A673 (cell line): ENCODE measurements at regions not wholly inside any gene's neighbourhood (a gene's known extent, or its start where the extent isn't known, plus 50 kb on each side); places are given as distances from the start of the nearest gene placed in this dataset.

Source experiments
- BruUV-seq: library from RNA; stranded (reverse); fragments of 400-500 nt; replicated peaks from 2 replicates; lab custom pipeline; 2021; lab: Mats Ljungman, UMichigan
- CTCF ChIA-PET: fragments of 300-600 bp; sonication (Branson Sonifier 250); formaldehyde crosslinking; loops from one replicate; lab custom pipeline; 2022; ENCODE audit warnings: antibody characterized with exemption; lab: Charles Lee
- POLR2A ChIA-PET: fragments of 300-600 bp; sonication (Branson Sonifier 250); formaldehyde crosslinking; loops from one replicate; lab custom pipeline; 2022; ENCODE audit warnings: antibody characterized with exemption; ENCODE audit not compliant: low non-redundant PET; lab: Charles Lee
- DNase-seq: peaks from one replicate; pipeline ENCODE4 v3.0.0-alpha.2; 2015; ENCODE audit warnings: low spot score
- H3K27ac ChIP-seq: fragments of 200-600 bp; sonication (generic); 2 replicates; pipeline ENCODE4 v1.5.1; 2016; ENCODE audit warnings: mixed run types, low read depth, mild to moderate bottlenecking, mixed read lengths, antibody characterized with exemption, low read length; ENCODE audit not compliant: poor library complexity, severe bottlenecking
- H3K27me3 ChIP-seq: fragments of 200-600 bp; sonication (generic); replicated peaks from 2 replicates; pipeline ENCODE4 v1.6.1; 2017; ENCODE audit warnings: mixed run types, low read depth, mild to moderate bottlenecking, mixed read lengths, antibody characterized with exemption, low read length; ENCODE audit not compliant: insufficient read depth, poor library complexity
- H3K36me3 ChIP-seq: fragments of 200-600 bp; sonication (generic); 2 replicates; pipeline ENCODE4 v1.6.1; 2016; ENCODE audit warnings: mixed run types, mild to moderate bottlenecking, mixed read lengths, antibody characterized with exemption, low read length; ENCODE audit not compliant: insufficient read depth, poor library complexity, severe bottlenecking
- H3K4me1 ChIP-seq: fragments of 200-600 bp; sonication (generic); 2 replicates; pipeline ENCODE4 v1.6.1; 2017; ENCODE audit warnings: mixed run types, mild to moderate bottlenecking, mixed read lengths, antibody characterized with exemption, low read length; ENCODE audit not compliant: insufficient read depth, poor library complexity, severe bottlenecking
- H3K4me3 ChIP-seq: fragments of 200-600 bp; sonication (generic); 2 replicates; pipeline ENCODE4 v1.5.1; 2016; ENCODE audit warnings: low read depth, mixed run types, mild to moderate bottlenecking, mixed read lengths, low read length; ENCODE audit not compliant: poor library complexity, severe bottlenecking
- H3K9me3 ChIP-seq: fragments of 200-600 bp; sonication (generic); 2 replicates; pipeline ENCODE4 v1.6.1; 2016; ENCODE audit warnings: mixed run types, low read depth, mild to moderate bottlenecking, mixed read lengths, antibody characterized with exemption, low read length; ENCODE audit not compliant: poor library complexity, severe bottlenecking
- EZH2 ChIP-seq: fragments of 200-600 bp; sonication (generic); IDR thresholded peaks from 2 replicates; pipeline ENCODE4 v1.6.1; 2017; ENCODE audit warnings: borderline replicate concordance, low read depth, mild to moderate bottlenecking, mixed read lengths, antibody characterized with exemption, low read length; ENCODE audit not compliant: poor library complexity, severe bottlenecking
- intact Hi-C: fragments of 100-400 bp; cut with micrococcal nuclease; formaldehyde crosslinking; loops from one replicate; pipeline ENCODE4 v1.10.0; 2022; ENCODE audit not compliant: unreplicated experiment
- TF ChIP-seq, protein P1 (sequence below): fragments of 300-800, 200-600 bp; sonication (generic); conservative IDR thresholded peaks from 2 replicates; pipeline ENCODE4 v1.5.1; 2017; ENCODE audit warnings: low read depth, mild to moderate bottlenecking, antibody characterized with exemption, low read length, moderate library complexity, mixed read lengths

GRCh38 chr6:105886066-105886813 is 199.9 kb upstream of the PRDM1 start:
- no peaks in the 10 kb centered on the region for H3K36me3 ChIP-seq
- TF ChIP-seq, protein P1, sequence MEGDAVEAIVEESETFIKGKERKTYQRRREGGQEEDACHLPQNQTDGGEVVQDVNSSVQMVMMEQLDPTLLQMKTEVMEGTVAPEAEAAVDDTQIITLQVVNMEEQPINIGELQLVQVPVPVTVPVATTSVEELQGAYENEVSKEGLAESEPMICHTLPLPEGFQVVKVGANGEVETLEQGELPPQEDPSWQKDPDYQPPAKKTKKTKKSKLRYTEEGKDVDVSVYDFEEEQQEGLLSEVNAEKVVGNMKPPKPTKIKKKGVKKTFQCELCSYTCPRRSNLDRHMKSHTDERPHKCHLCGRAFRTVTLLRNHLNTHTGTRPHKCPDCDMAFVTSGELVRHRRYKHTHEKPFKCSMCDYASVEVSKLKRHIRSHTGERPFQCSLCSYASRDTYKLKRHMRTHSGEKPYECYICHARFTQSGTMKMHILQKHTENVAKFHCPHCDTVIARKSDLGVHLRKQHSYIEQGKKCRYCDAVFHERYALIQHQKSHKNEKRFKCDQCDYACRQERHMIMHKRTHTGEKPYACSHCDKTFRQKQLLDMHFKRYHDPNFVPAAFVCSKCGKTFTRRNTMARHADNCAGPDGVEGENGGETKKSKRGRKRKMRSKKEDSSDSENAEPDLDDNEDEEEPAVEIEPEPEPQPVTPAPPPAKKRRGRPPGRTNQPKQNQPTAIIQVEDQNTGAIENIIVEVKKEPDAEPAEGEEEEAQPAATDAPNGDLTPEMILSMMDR, result no peak
- intact Hi-C loops, result no loop called here
- peaks cover under 1% of the 10 kb centered on the region for H3K27me3 ChIP-seq
- no peaks in the 10 kb centered on the region for H3K4me1 ChIP-seq
- ChIA-PET CTCF (no interaction called here), POLR2A (no interaction called here)
- BruUV-seq, result no TSS peak
- H3K27ac ChIP-seq, result no peak overlapping the region
- no peaks in the 10 kb centered on the region for H3K9me3 ChIP-seq
- DNase-seq, result no peak
- H3K4me3 ChIP-seq, result no peak overlapping the region

- ChIA-PET POLR2A (no interaction called here), CTCF (no interaction called here)
- Histone ChIP-seq H3K4me3 (no peak overlapping the region), H3K36me3 (no peaks in the 10 kb centered on the region), H3K27ac (no peak overlapping the region), H3K9me3 (no peaks in the 10 kb centered on the region), H3K4me1 (no peaks in the 10 kb centered on the region), H3K27me3 (peaks cover 19% of the 10 kb centered on the region)
- intact Hi-C loops, result no loop called here
- BruUV-seq, result no TSS peak
- TF ChIP-seq, protein P1, result no peak
- no peak for TF ChIP-seq EZH2
- no peak for DNase-seq
These were observed 201.7 kb upstream of the PRDM1 start for GRCh38 chr6:105884426-105884825.

GRCh38 chr6:105884011-105884410 is 202.1 kb upstream of the PRDM1 start:
- Histone ChIP-seq H3K4me3 (no peak overlapping the region), H3K36me3 (no peaks in the 10 kb centered on the region), H3K27me3 (peaks cover 21% of the 10 kb centered on the region), H3K4me1 (no peaks in the 10 kb centered on the region), H3K9me3 (no peaks in the 10 kb centered on the region), H3K27ac (no peak overlapping the region)
- POLR2A ChIA-PET, result no interaction called here
- DNase-seq, result no peak
- BruUV-seq, result no TSS peak
- TF ChIP-seq EZH2, result no peak
- TF ChIP-seq, protein P1, result no peak
- CTCF ChIA-PET, result no interaction called here
- intact Hi-C loops, result no loop called here
